GM18873 (cell line): ENCODE measurements at regions not wholly inside any gene's neighbourhood (a gene's known extent, or its start where the extent isn't known, plus 50 kb on each side); places are given as distances from the start of the nearest gene placed in this dataset.
"Not testable (repeated sequence)": the region's sequence is repeated elsewhere in the genome, so short reads cannot be mapped to it uniquely, and the experiment has no call there.

Source experiments
- ATAC-seq: cut with Tn5 transposase; IDR thresholded peaks from one replicate; pipeline ENCODE4 v1.9.1; 2021; ENCODE audit warnings: mild to moderate bottlenecking, moderate library complexity, moderate number of reproducible peaks; ENCODE audit not compliant: unreplicated experiment, low FRiP score

- ATAC-seq: no peak
Observed at GRCh38 chr1:221874285-221875003, 132.6 kb upstream of the DUSP10 start.

- ATAC-seq: no peak
Observed at GRCh38 chr1:221873673-221874072, 131.8 kb upstream of the DUSP10 start.

- ATAC-seq: no peak
Observed at GRCh38 chr1:221871056-221871455, 129.2 kb upstream of the DUSP10 start.

- ATAC-seq: no peak
Observed at GRCh38 chr1:221869779-221870178, 127.9 kb upstream of the DUSP10 start.

- no peak for ATAC-seq
Observed at GRCh38 chr1:221868593-221869303, 126.9 kb upstream of the DUSP10 start.

- no peak for ATAC-seq
Observed at GRCh38 chr1:221867003-221867402, 125.1 kb upstream of the DUSP10 start.

- ATAC-seq: no peak
Observed at GRCh38 chr1:221865808-221866207, 123.9 kb upstream of the DUSP10 start.

- no peak for ATAC-seq
Observed at GRCh38 chr1:221863635-221864034, 121.7 kb upstream of the DUSP10 start.

GRCh38 chr1:221862971-221863370 is 121.1 kb upstream of the DUSP10 start:
- no peak for ATAC-seq

- ATAC-seq: no peak
Observed at GRCh38 chr1:221858818-221859611, 117.1 kb upstream of the DUSP10 start.

GRCh38 chr1:221857094-221857444 is 115.2 kb upstream of the DUSP10 start:
- ATAC-seq: not testable (repeated sequence)

- ATAC-seq: no peak
Observed at GRCh38 chr1:221856228-221857093, 114.6 kb upstream of the DUSP10 start.

- no peak for ATAC-seq
Observed at GRCh38 chr1:221855156-221855555, 113.3 kb upstream of the DUSP10 start.

GRCh38 chr1:221851336-221851735 is 109.4 kb upstream of the DUSP10 start:
- ATAC-seq: no peak

GRCh38 chr1:221850470-221851187 is 108.7 kb upstream of the DUSP10 start:
- ATAC-seq: no peak

GRCh38 chr1:221849897-221850296 is 108.0 kb upstream of the DUSP10 start:
- no peak for ATAC-seq

GRCh38 chr1:221849110-221849509 is 107.2 kb upstream of the DUSP10 start:
- ATAC-seq: no peak

- ATAC-seq: no peak
Observed at GRCh38 chr1:221847676-221848075, 105.8 kb upstream of the DUSP10 start.

- ATAC-seq: no peak
Observed at GRCh38 chr1:221845650-221846371, 103.9 kb upstream of the DUSP10 start.
